ACHN (cell line): ENCODE measurements at regions not wholly inside any gene's neighbourhood (a gene's known extent, or its start where the extent isn't known, plus 50 kb on each side); places are given as distances from the start of the nearest gene placed in this dataset.

Source experiments
- DNase-seq: peaks from one replicate; pipeline ENCODE4 v3.0.0-alpha.2; 2015
- in situ Hi-C: cut with HindIII; loops from 2 replicates; pipeline ENCODE4 v1.10.0; 2017; ENCODE audit warnings: low sequenced_read_pairs, low pct_ligation_motif_present, low pct_unique_long_range_greater_than_20kb

DNA sequence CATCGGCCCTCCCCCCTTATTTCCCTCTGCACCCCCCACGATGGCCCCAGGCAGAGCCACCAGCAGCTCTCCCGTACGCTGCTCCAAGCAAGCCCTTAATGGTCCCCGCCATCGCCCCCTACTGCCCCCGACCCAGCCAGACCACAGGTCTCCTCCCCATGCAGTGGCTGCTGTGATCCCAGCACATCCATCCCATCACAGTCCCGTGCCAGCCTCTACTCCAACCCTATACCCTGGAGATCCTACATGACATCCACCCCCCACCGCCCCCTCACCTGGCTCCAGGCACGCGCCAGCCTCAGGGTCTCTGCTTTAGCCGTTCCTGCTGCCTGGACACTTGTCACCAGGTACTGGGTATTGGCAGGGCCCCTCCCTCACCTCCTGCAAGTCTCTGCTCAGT lies 85.8 kb upstream of the RTL6 start:
- in situ Hi-C loops: no loop called here
- DNase-seq: no peak

- no peak for DNase-seq
- in situ Hi-C loops: no loop called here
These were observed 85.2 kb upstream of the RTL6 start for GRCh38 chr22:44583061-44583760.

- in situ Hi-C loops: no loop called here
- no peak for DNase-seq
These were observed 84.0 kb upstream of the RTL6 start for GRCh38 chr22:44582016-44582415.

DNA sequence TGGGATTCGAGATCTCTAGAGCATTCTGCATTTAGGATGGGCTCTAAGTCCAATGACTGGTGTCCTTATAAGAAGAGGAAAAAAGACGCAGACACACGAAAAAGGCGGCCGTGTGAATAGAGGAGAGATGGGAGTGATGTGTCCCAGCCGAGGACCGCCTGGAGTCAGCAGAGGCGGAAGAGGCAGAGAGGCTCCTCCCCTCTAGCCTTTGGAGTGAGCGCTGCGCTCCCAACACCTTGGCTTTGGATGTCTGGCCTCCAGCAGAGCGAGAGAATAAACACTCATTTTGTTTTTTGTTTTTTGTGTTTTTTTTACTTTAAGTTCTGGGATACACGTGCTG lies 83.0 kb upstream of the RTL6 start:
- DNase-seq: no peak
- in situ Hi-C loops: no loop called here

DNA sequence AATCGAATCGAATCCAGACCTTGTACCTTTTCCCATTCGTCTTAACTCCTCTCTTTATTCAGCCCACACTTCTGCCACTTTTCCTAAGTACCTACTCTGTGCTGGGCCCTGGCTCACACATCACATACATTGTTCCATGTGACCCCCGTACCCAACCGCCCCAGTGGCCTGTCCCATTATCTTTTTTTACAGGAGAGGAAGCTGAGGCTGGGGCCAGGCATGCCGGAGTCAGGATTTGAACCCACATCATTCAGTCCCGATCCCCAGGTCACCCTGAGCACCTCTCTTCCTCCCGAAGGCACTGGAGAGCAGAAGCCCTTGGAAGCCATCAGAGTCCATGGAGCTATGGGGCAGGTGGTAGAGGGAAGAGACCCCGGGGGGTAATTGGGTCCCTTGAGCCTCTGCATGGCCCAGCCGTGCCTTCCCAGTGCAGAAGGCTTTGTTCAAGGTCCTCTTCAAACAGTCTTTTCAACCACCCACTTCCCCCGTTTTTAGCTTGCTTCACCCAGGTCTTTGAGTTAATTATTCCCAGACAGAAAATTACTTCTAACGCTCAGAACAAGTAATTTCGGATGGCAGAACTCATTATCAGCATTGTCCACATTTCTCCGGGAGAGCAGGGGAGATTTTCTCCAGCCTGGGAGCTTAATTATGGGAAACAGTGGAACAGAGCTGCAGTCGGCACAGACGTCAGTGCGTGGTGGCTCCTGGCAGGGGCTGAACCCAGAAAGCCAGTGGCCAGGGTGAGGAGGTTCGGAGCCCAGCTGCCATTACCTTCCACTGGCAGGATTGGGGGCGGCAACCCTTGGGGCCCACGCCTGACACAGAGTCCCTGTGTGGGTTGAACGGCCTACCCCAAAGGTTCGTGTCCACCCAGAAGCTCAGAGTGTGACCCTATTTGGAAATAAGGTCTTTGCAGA lies 82.4 kb upstream of the RTL6 start:
- DNase-seq: no peak
- in situ Hi-C loops: no loop called here

- in situ Hi-C loops: no loop called here
- DNase-seq: no peak
These were observed 80.6 kb upstream of the RTL6 start for GRCh38 chr22:44578516-44579230.

GRCh38 chr22:44578110-44578457 lies 80.1 kb upstream of the RTL6 start:
- no peak for DNase-seq

DNA sequence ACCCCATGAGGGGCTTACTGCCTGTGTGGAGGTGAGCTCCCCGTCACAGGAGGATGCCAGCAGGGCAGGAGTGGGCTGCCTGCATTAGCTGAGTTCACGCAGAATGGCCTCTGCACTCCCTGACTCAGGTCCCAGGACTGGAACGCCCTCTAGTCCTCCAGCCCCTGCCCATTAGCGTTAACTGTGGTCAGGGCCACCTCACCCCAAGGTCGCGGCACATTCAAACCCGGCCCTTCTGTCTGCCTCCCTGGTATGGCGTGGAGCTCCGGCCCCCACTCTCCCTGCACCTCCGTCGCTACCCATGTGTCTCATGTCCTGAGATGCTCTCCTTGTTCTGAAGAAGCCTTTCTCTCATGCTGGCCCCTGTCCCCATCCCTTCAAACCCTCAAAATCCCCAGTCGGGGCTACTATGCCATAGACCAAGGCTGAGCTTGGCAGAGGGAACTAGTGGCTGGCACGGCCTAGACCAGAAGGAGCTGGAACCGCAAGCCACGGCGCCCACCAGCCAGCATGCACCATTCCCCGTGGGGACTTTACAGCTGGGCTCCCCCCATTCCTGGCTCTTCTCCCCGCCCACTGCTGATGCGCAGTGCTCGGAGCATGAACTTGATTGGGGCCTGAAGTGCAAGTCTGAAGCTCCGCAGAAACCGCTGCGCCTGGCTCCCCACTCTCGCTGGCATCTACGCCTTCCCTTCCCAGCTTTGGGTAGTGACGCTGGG lies 79.5 kb upstream of the RTL6 start:
- in situ Hi-C loops: no loop called here
- DNase-seq: no peak

More at GRCh38 chr22:44578110-44578457, 80.1 kb upstream of the RTL6 start:
- in situ Hi-C loops: no loop called here

DNA sequence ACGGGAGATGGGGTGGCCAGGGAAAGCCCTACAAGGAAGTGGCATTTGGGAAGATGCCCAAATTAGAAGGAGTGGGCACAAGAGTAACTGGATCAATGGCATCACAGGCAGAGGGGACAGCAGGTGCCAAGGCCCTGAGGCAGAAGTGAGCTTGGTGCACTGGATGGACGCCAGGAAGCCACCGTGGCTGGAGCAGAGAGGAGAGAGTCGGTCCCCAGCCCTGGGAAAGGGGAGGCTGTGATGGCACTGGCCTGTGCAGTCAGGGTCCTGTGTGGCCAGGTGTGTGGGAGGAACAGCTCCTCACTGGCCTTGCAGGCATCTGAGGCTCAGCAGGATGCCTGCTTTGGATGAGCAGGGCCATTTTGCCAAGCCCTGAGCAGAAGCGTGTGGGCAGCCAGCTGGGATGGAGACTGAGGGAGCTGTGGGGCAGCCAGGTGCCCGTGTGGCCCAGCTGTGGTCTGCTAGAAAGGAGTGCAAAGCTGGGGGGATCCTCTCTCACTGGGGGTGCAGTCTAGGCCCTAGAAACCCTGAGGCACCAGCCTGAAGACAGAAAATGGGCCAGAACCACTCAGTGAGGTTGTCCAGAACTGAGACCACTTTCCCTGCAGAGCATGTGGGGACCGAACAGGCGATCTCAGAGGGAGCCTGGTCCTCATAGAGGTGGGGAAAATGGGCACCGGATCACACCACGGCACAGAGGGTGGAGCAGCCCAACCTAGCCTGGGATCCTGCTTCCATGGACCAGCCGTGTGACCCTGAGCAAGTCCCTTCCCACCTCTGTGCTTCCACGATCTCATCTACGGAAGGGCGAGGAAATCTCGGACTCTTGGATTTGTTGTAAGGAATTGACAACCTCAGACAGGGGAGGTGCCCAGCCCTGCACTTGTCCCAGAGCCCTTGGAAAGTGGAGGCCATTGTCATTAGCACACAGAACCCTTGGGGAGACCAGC lies 78.6 kb upstream of the RTL6 start:
- in situ Hi-C loops: no loop called here
- DNase-seq: no peak

- in situ Hi-C loops: no loop called here
- DNase-seq: no peak
These were observed 77.6 kb upstream of the RTL6 start for GRCh38 chr22:44575381-44576268.

- in situ Hi-C loops: no loop called here
- no peak for DNase-seq
These were observed 76.8 kb upstream of the RTL6 start for GRCh38 chr22:44574640-44575380.

GRCh38 chr22:44574057-44574639 lies 76.1 kb upstream of the RTL6 start:
- peak; percentile 85 for DNase-seq
- in situ Hi-C loops: no loop called here

DNA sequence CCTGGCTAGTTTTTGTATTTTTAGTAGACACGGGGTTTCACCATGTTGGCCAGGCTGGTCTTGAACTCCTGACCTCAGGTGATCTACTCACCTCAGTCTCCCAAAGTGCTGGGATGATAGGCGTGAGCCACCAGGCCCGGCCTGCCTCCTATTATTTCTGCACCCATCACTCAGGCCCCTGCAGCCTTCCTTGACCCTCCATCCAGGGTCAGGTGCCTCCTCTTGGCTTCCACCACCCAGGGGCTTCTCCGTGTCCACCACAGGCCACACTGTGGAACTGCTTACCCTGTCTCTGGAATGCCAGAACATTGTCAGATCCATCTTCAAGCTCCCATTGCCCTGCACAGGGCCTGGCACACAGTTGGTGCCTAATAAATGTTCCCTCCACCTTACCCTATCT lies 75.4 kb upstream of the RTL6 start:
- in situ Hi-C loops: no loop called here

DNA sequence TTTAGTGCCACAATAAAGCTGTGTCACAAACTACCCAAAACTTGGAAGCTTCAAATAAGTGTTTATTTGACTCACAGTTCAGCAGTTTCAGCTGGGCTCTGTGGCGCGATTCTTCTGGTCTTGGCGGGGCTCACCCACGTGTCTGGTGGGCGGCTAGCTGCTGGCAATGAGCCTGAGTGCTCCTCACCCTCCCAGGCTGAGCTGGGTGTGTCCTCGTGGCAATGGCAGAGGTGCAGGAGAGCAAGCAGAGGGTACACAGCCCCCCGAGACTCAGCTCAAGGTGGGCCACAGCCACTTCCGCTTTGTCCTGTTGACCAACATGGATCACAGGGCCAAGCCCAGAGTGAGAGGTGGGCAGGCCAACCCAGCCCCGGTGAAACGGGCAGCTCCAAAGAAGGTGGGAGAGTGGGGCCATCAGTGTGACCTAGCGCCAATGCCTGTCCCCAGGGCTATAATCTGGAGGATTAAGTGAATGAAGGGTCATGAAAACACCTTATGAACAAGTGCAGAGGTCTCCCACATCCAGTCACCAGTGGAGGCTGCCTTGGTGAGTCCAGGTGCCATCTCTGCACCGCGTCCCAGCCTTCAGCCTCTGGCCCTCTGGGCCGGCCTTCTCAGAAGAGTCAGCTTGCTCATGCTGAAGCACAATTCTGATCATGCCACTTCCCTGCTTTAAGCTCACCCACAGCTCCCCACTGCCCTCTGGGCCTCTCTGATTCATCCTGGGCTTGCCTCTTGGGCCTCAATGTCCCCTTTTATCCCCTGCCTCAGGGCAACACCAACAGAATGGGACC lies 74.6 kb upstream of the RTL6 start:
- in situ Hi-C loops: no loop called here
- DNase-seq: no peak

More for the DNA sequence above, 75.4 kb upstream of the RTL6 start:
- no peak for DNase-seq
